ENCODE measurements at regions not wholly inside any gene's neighbourhood (a gene's known extent, or its start where the extent isn't known, plus 50 kb on each side); places are given as distances from the start of the nearest gene placed in this dataset.

DNA sequence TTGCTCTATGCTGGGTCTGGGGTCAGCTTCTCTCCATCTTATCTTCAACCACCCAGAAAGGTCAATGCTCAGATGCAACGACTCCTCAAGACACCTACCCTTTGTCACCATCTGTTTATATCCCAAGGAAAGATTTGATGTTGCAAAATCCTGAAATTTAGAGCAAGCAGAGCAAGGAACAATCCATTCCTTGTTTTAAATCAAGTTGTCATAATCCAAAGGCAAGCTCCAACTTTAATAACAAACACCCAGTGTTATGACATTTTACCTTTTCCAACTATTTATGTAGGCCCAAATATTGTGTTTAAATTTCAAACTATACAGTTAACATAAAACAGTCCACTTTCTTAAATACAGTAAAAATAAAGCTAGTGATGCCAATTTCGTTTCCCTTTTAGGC is 116.5 kb upstream of the LRIG1 start:
- Histone ChIP-seq H2AK5ac (ENCODE audit: low read depth, low read length) (no peak overlapping the region), H3K4me1 (replicated peaks in 1 of 4; ENCODE audit: control insufficient read depth in 3 of 4, insufficient read depth in 4 of 4, low read length in 3 of 4) (peaks cover 0 to 12% (median 3%) of the 10 kb centered on the region in 4 experiments; a peak in 6 of 7 replicates), H3K27ac (ENCODE audit: low read depth, low read length) (no peak overlapping the region), H2BK5ac (ENCODE audit: low read depth, low read length) (no peak overlapping the region), H3K14ac (ENCODE audit: insufficient read length) (no peak overlapping the region), H3K23ac (ENCODE audit: insufficient read length) (no peak overlapping the region), H3K56ac (replicated peaks; ENCODE audit: insufficient read length, low read depth, low read length) (no peak overlapping the region), H3K27me3 (replicated peaks in 1 of 4; ENCODE audit: control insufficient read depth in 3 of 4, extremely low read depth in 1 of 4, insufficient read depth in 3 of 4, low read length in 3 of 4) (no peaks in the 10 kb centered on the region), H4K20me1 (replicated peaks in 1 of 2; ENCODE audit: control insufficient read depth in 1 of 2, insufficient read depth in 2 of 2, low read length in 2 of 2) (no peaks in the 10 kb centered on the region), H2BK120ac (replicated peaks; ENCODE audit: low read depth, low read length) (no peak overlapping the region), H3K4ac (replicated peaks; ENCODE audit: insufficient read length, low read depth, low read length) (no peak overlapping the region), H3K23me2 (ENCODE audit: low read depth, low read length) (no peaks in the 10 kb centered on the region), H2BK12ac (ENCODE audit: low read depth, low read length) (no peak overlapping the region), H3K4me2 (ENCODE audit: insufficient read depth in 1 of 2, low read depth in 2 of 2, low read length in 2 of 2) (no peak overlapping the region), H3K79me1 (ENCODE audit: low read depth, low read length) (no peaks in the 10 kb centered on the region), H2BK15ac (ENCODE audit: low read length) (no peak overlapping the region), H3K9ac (replicated peaks in 1 of 4; ENCODE audit: extremely low read depth in 1 of 4, low read depth in 3 of 4, low read length in 3 of 4) (no peak overlapping the region), H4K8ac (ENCODE audit: extremely low read depth, insufficient read depth, low read length) (no peak overlapping the region), H2BK20ac (ENCODE audit: low read length) (no peak overlapping the region), H2AFZ (ENCODE audit: low read length) (no peak overlapping the region), H3K9me3 (ENCODE audit: insufficient read depth in 2 of 2, low read depth in 1 of 2, low read length in 1 of 2) (no peaks in the 10 kb centered on the region), H3K4me3 (ENCODE audit: extremely low read depth in 1 of 4, insufficient read depth in 2 of 4, low read depth in 3 of 4, low read length in 4 of 4) (no peak overlapping the region), H4K5ac (ENCODE audit: insufficient read length, low read depth, low read length) (no peak overlapping the region), H3K36me3 (ENCODE audit: control insufficient read depth in 2 of 4, insufficient read depth in 4 of 4, low read length in 3 of 4) (no peaks in the 10 kb centered on the region), H3K79me2 (ENCODE audit: control insufficient read depth in 1 of 2, insufficient read depth in 2 of 2, low read length in 2 of 2) (no peaks in the 10 kb centered on the region), H3K18ac (ENCODE audit: extremely low read depth, low read length) (no peak overlapping the region), H4K91ac (replicated peaks; ENCODE audit: insufficient read length, low read length) (no peak overlapping the region)
- ChIA-PET CTCF (ENCODE audit: partially characterized antibody) (interaction anchor here (0.6 to 2.1 kb wide), 6 partner anchors 35 to 210 kb away, joined by 3 to 6 read pairs (median 4); no protein-coding TSS in a partner anchor), POLR2A (ENCODE audit: partially characterized antibody) (no interaction called here)
- WGBS, 2 experiments (ENCODE audit: extremely low coverage in 1 of 2, insufficient coverage in 1 of 2, insufficient read length in 1 of 2, insufficient replicate concordance in 2 of 2, low coverage in 1 of 2, low lambda C conversion rate in 2 of 2, missing lambda C conversion rate in 1 of 2) = 93% methylated on average over 2 of the region's 2 CpGs; no CpG with 5 or more reads in 1 of the 2 experiments
- DNase-seq (ENCODE audit: low read depth in 1 of 2, low spot score in 2 of 2) = no peak
- no peak for FAIRE-seq
- TF ChIP-seq JUND (IDR thresholded peaks at IDR 0.05; ENCODE audit: low read length) = no peak
- TF ChIP-seq GTF2F1 (IDR thresholded peaks at IDR 0.05; ENCODE audit: borderline replicate concordance, low read depth, low read length) = no peak
- no peak for TF ChIP-seq TBP (IDR thresholded peaks at IDR 0.05; ENCODE audit: low read depth, low read length)
- TF ChIP-seq BCL11A (IDR thresholded peaks at IDR 0.05; ENCODE audit: low read depth in 2 of 2, low read length in 2 of 2) = no peak
- no peak for TF ChIP-seq SAP30 (IDR thresholded peaks at IDR 0.05; ENCODE audit: insufficient read depth, insufficient replicate concordance, low read length)
- no peak for TF ChIP-seq KDM1A (IDR thresholded peaks at IDR 0.05; ENCODE audit: borderline replicate concordance, low read length)
- TF ChIP-seq YY1 (IDR thresholded peaks at IDR 0.05; ENCODE audit: low read depth, low read length) = no peak
- TF ChIP-seq KDM4A (IDR thresholded peaks at IDR 0.05; ENCODE audit: low read depth, low read length, severe bottlenecking) = no peak
- TF ChIP-seq RBBP5 (IDR thresholded peaks at IDR 0.05; ENCODE audit: borderline replicate concordance, low read depth, low read length) = no peak
- TF ChIP-seq KDM5A (IDR thresholded peaks at IDR 0.05; ENCODE audit: low read length) = no peak

All from H1 (cell line).